WI38 (cell line): ENCODE measurements at regions not wholly inside any gene's neighbourhood (a gene's known extent, or its start where the extent isn't known, plus 50 kb on each side); places are given as distances from the start of the nearest gene placed in this dataset.

Experiments
- H3K4me3 ChIP-seq: 2 replicates; pipeline ENCODE4 v1.5.1; 2011; ENCODE audit warnings: low read depth, mild to moderate bottlenecking, control low read depth, low read length
- CTCF ChIP-seq: IDR thresholded peaks from 2 replicates; pipeline ENCODE4 v1.5.1; 2012; ENCODE audit warnings: low read depth, mild to moderate bottlenecking, control low read depth, low read length

DNA sequence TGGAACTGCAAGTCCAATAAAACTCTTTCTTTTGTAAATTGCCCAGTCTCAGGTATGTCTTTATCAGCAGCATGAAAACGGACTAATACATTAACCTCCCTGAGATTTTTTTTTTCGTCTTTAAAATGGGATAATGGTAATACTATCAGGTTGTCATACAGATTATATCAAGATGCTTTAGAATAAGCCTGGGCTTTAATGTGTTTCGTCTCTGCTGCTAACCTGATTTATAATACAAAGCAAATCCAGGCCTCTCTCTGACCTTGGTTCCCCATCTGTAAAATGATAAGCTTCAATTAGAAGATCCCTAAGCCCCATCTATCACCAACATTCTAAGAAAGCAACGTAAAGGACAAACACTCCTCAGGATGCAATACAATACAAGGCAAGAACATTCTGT, 283.5 kb downstream of the LRATD1 start:
- H3K4me3 ChIP-seq = no peak overlapping the region
- no peak for TF ChIP-seq CTCF

- TF ChIP-seq CTCF = no peak
- no peak overlapping the region for H3K4me3 ChIP-seq
These were observed 291.5 kb downstream of the LRATD1 start for GRCh38 chr2:14923820-14924580.

- H3K4me3 ChIP-seq = no peak overlapping the region
- no peak for TF ChIP-seq CTCF
These were observed 293.0 kb downstream of the LRATD1 start for GRCh38 chr2:14925471-14925870.

GRCh38 chr2:14927021-14927564, 294.6 kb downstream of the LRATD1 start:
- TF ChIP-seq CTCF = no peak
- H3K4me3 ChIP-seq = no peak overlapping the region

DNA sequence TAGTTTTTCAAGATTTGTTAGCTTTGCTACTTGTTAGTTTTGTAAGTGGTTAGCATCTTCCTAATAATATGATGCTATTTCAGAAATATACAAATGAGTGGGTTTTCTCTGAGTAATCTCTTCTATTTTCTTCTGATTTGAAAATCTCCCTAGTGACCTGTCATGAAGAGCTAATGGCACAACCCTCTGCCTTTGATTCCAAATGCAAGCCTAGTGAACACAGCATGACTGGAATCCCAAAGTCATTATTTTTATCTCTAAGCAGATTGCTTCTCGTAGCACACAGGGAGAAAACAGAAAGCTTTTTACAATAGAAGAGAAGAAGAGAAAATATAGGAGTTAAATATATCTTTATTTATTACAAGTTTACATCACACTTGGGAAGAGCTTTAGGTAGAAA, 295.5 kb downstream of the LRATD1 start:
- no peak overlapping the region for H3K4me3 ChIP-seq
- TF ChIP-seq CTCF = no peak

- H3K4me3 ChIP-seq = no peak overlapping the region
- TF ChIP-seq CTCF = no peak
These were observed 297.9 kb downstream of the LRATD1 start for GRCh38 chr2:14930441-14930840.

DNA sequence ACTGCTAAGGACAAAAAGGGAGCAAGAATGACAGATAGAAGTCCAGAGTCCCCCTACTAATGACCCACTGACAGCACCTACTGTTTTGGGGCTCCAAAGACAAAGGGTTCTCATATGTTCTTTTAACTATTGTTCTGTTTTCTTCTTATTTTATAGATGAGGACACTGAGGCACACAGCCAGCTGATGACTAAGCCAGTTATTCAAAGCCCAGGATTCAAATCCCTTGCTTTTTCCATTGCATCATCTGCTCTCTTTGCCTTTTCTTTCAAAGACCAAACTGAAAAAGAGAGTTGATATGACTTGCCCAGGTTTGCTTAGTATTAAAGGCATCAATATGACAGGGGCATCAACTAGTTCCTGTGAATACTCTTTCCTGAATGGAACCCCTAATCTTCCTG, 299.8 kb downstream of the LRATD1 start:
- no peak overlapping the region for H3K4me3 ChIP-seq
- no peak for TF ChIP-seq CTCF
